Panc1 (cell line): ENCODE measurements at regions not wholly inside any gene's neighbourhood (a gene's known extent, or its start where the extent isn't known, plus 50 kb on each side); places are given as distances from the start of the nearest gene placed in this dataset.
"Not testable (repeated sequence)": the region's sequence is repeated elsewhere in the genome, so short reads cannot be mapped to it uniquely, and the experiment has no call there.

Experiments
- ATAC-seq: fragments of 200-7000 bp; cut with Tn5 transposase; 2 replicates; pipeline ENCODE4 v1.9.1; 2020; ENCODE audit warnings: mild to moderate bottlenecking, moderate library complexity
- BruUV-seq: library from RNA; stranded (reverse); fragments of 400-500 nt; replicated peaks from 2 replicates; lab custom pipeline; 2021; lab: Mats Ljungman, UMichigan
- CTCF ChIA-PET: fragments of 300-600 bp; sonication (Branson Sonifier 250); formaldehyde crosslinking; loops from one replicate; lab custom pipeline; 2022; ENCODE audit warnings: antibody characterized with exemption; lab: Charles Lee
- POLR2A ChIA-PET: fragments of 300-600 bp; sonication (Branson Sonifier 250); formaldehyde crosslinking; loops from one replicate; lab custom pipeline; 2022; ENCODE audit warnings: antibody characterized with exemption; lab: Charles Lee
- DNase-seq: peaks from one replicate; pipeline ENCODE4 v3.0.0-alpha.2; 2010; ENCODE audit warnings: low read depth, low spot score
- H3K27ac ChIP-seq: 2 replicates; pipeline ENCODE4 v1.5.1; 2011; ENCODE audit warnings: mild to moderate bottlenecking, low read length, inconsistent platforms
- H3K27me3 ChIP-seq: fragments of 200-500 bp; sonication (Bioruptor generic); 2 replicates; pipeline ENCODE4 v1.6.0; 2014; ENCODE audit warnings: low read length, inconsistent platforms; ENCODE audit not compliant: control insufficient read depth, insufficient read depth
- H3K36me3 ChIP-seq: fragments of 200-500 bp; sonication (Bioruptor generic); 2 replicates; pipeline ENCODE4 v1.5.1; 2014; ENCODE audit warnings: inconsistent platforms, mild to moderate bottlenecking, low read length, moderate library complexity; ENCODE audit not compliant: control insufficient read depth, insufficient read depth
- H3K4me1 ChIP-seq: 2 replicates; pipeline ENCODE4 v1.5.1; 2011; ENCODE audit warnings: inconsistent platforms, mild to moderate bottlenecking, low read length, moderate library complexity; ENCODE audit not compliant: control insufficient read depth, insufficient read depth
- H3K4me3 ChIP-seq, 2 experiments: 2 replicates each; pipeline ENCODE4 v1.5.1; 2011 to 2012; ENCODE audit warnings: low read depth in 2 of 2, low read length in 2 of 2, mild to moderate bottlenecking in 2 of 2, inconsistent platforms in 1 of 2, moderate library complexity in 1 of 2
- H3K9me3 ChIP-seq: fragments of 200-500 bp; sonication (Bioruptor generic); 2 replicates; pipeline ENCODE4 v1.5.1; 2014; ENCODE audit warnings: low read depth, mild to moderate bottlenecking, inconsistent platforms, low read length, moderate library complexity; ENCODE audit not compliant: control insufficient read depth, insufficient read depth
- CTCF ChIP-seq: fragments of 450-650 bp; IDR thresholded peaks from 2 replicates; pipeline ENCODE4 v1.5.1; 2017; ENCODE audit warnings: mild to moderate bottlenecking
- REST ChIP-seq, 2 experiments: IDR thresholded peaks; 2 replicates each; pipeline ENCODE4 v1.6.1; 2011 to 2012; ENCODE audit warnings: low read depth in 2 of 2, control low read depth in 1 of 2, low read length in 1 of 2, mild to moderate bottlenecking in 1 of 2, moderate library complexity in 1 of 2; ENCODE audit not compliant: insufficient read depth in 1 of 2
- SIN3A ChIP-seq: IDR thresholded peaks from 2 replicates; pipeline ENCODE4 v1.6.1; 2012; ENCODE audit warnings: low read depth, mild to moderate bottlenecking, low read length, moderate library complexity, borderline replicate concordance; ENCODE audit not compliant: insufficient read depth
- TCF7L2 ChIP-seq: IDR thresholded peaks from 2 replicates; pipeline ENCODE4 v1.6.1; 2011; ENCODE audit warnings: mild to moderate bottlenecking, low read depth, low read length, inconsistent platforms
- in situ Hi-C: cut with HindIII; loops from 2 replicates; pipeline ENCODE4 v1.10.0; 2016; ENCODE audit warnings: low sequenced_read_pairs, low pct_unique_long_range_greater_than_20kb
- intact Hi-C: fragments of 100-400 bp; cut with micrococcal nuclease; formaldehyde crosslinking; loops from one replicate; pipeline ENCODE4 v1.10.0; 2022; ENCODE audit not compliant: unreplicated experiment

GRCh38 chr4:3634894-3635820, 102.9 kb upstream of the LRPAP1 start:
- H3K4me1 ChIP-seq, result no peaks in the 10 kb centered on the region
- no peaks in the 10 kb centered on the region; the same call in 1 of the 2 replicates for H3K27me3 ChIP-seq
- ATAC-seq (no peak), DNase-seq (no peak)
- no peak for TF ChIP-seq CTCF
- no peak for TF ChIP-seq REST (IDR thresholded peaks at IDR 0.05; ENCODE audit: insufficient read depth in 1 of 2, low read depth in 2 of 2, low read length in 1 of 2)
- TF ChIP-seq TCF7L2, result no peak
- TF ChIP-seq SIN3A, result no peak
- no TSS peak for BruUV-seq
- no peak overlapping the region for H3K27ac ChIP-seq
- ChIA-PET POLR2A (no interaction called here), CTCF (no interaction called here)
- in situ Hi-C loops (no loop called here), intact Hi-C loops (no loop called here)
- H3K9me3 ChIP-seq, result no peaks in the 10 kb centered on the region
- no peaks in the 10 kb centered on the region for H3K36me3 ChIP-seq
- no peak overlapping the region for H3K4me3 ChIP-seq

DNA sequence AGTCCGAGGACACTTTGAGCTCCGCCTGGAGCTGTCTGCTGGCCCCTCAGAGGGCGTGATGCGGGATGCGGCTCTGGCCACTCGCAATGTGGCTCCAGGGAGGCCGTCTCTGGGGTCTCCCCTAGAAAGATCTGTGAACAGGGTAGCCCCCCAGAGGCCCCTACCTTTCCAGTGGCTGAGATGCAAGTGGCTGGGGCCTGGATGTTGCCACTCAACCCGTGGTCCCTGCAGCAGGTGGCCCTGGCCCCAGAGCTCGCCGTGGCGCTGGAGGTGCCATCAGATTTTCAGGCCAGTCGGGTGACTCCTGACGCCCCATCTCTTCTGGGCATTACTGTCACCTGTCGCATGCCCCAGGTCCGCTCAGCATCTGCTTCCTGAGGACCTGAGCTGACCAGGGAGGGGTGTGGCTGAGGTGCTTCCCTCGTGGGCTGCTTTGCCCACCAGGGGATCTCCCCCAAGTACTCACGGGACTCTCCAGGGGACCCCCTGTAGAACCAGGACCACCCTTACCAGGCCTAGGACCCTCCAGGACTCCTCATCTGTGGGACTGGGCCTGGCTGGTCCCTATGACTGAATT, 102.1 kb upstream of the LRPAP1 start:
- no peaks in the 10 kb centered on the region; the same call in 1 of the 2 replicates for H3K27me3 ChIP-seq
- H3K4me1 ChIP-seq, result no peaks in the 10 kb centered on the region
- POLR2A ChIA-PET, result no interaction called here
- no peak for TF ChIP-seq SIN3A
- DNase-seq (no peak), ATAC-seq (no peak)
- no peak overlapping the region for H3K4me3 ChIP-seq
- in situ Hi-C loops (no loop called here), intact Hi-C loops (no loop called here)
- no TSS peak for BruUV-seq
- CTCF ChIA-PET, result no interaction called here
- no peaks in the 10 kb centered on the region for H3K36me3 ChIP-seq
- H3K9me3 ChIP-seq, result no peaks in the 10 kb centered on the region
- no peak overlapping the region for H3K27ac ChIP-seq

GRCh38 chr4:3633277-3633676, 101.1 kb upstream of the LRPAP1 start:
- ATAC-seq, H3K27me3 ChIP-seq, H3K4me3 ChIP-seq, CTCF ChIA-PET, intact Hi-C loops, in situ Hi-C loops, H3K4me1 ChIP-seq, H3K27ac ChIP-seq, H3K9me3 ChIP-seq, DNase-seq, H3K36me3 ChIP-seq, POLR2A ChIA-PET, BruUV-seq: not testable (repeated sequence)

- BruUV-seq, H3K27ac ChIP-seq, intact Hi-C loops, H3K27me3 ChIP-seq, DNase-seq, H3K36me3 ChIP-seq, POLR2A ChIA-PET, CTCF ChIA-PET, H3K4me1 ChIP-seq, H3K9me3 ChIP-seq, in situ Hi-C loops, ATAC-seq, H3K4me3 ChIP-seq: not testable (repeated sequence)
Observed at GRCh38 chr4:3632794-3633193, 100.6 kb upstream of the LRPAP1 start.

- H3K27me3 ChIP-seq, H3K9me3 ChIP-seq, BruUV-seq, CTCF ChIA-PET, H3K36me3 ChIP-seq, intact Hi-C loops, H3K4me1 ChIP-seq, POLR2A ChIA-PET, ATAC-seq, in situ Hi-C loops, H3K4me3 ChIP-seq, H3K27ac ChIP-seq, DNase-seq: not testable (repeated sequence)
Observed at GRCh38 chr4:3631544-3632266, 99.5 kb upstream of the LRPAP1 start.
